ENCODE measurements at regions not wholly inside any gene's neighbourhood (a gene's known extent, or its start where the extent isn't known, plus 50 kb on each side); places are given as distances from the start of the nearest gene placed in this dataset.

DNA sequence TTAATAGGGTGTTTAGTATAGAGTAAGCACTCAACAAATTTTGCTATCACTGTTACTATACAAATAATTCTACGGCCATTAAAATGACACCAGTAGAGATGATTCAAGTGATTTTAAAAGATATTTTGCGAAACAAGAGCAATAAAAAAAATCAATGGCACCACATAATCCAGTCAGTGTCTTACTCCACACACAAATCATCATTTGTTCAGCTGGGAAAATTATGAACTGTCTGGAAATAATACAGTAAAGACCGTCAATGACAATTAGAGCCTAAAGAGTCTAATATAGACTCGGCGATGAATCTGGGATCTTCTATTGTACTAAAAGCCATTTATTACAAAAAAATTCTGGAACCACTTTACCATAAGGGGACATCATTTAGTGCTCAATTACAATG is 270.5 kb downstream of the ARRDC4 start:
- no peak overlapping the region for H2AFZ ChIP-seq (ENCODE audit: low read depth, low read length)
- no peaks in the 10 kb centered on the region for H4K20me1 ChIP-seq (ENCODE audit: insufficient read depth, low read length)
- H3K4me1 ChIP-seq (ENCODE audit: low read length) = no peaks in the 10 kb centered on the region
- H3K27ac ChIP-seq (ENCODE audit: low read length) = no peak overlapping the region
- TF ChIP-seq CTCF (IDR thresholded peaks at IDR 0.05; ENCODE audit: low read depth, low read length) = no peak
- TF ChIP-seq EZH2phosphoT487 (IDR thresholded peaks at IDR 0.05; ENCODE audit: low read depth) = no peak
- no peak overlapping the region for H3K4me3 ChIP-seq (ENCODE audit: low read length)
- H3K9me3 ChIP-seq (ENCODE audit: insufficient read depth, low read length) = no peaks in the 10 kb centered on the region
- H3K36me3 ChIP-seq (replicated peaks; ENCODE audit: low read depth, low read length) = no peaks in the 10 kb centered on the region
- no peaks in the 10 kb centered on the region for H3K79me2 ChIP-seq (ENCODE audit: low read length)
- no peak overlapping the region for H3K9ac ChIP-seq (ENCODE audit: low read length)
- H3K4me2 ChIP-seq (ENCODE audit: low read length) = no peak overlapping the region
- no peaks in the 10 kb centered on the region for H3K27me3 ChIP-seq (ENCODE audit: low read depth, low read length)

- no peaks in the 10 kb centered on the region for H3K79me2 ChIP-seq (ENCODE audit: low read length)
- H3K4me2 ChIP-seq (ENCODE audit: low read length) = no peak overlapping the region
- H3K9ac ChIP-seq (ENCODE audit: low read length) = no peak overlapping the region
- H4K20me1 ChIP-seq (ENCODE audit: insufficient read depth, low read length) = no peaks in the 10 kb centered on the region
- no peak overlapping the region for H3K4me3 ChIP-seq (ENCODE audit: low read length)
- H3K4me1 ChIP-seq (ENCODE audit: low read length) = no peaks in the 10 kb centered on the region
- no peaks in the 10 kb centered on the region for H3K9me3 ChIP-seq (ENCODE audit: insufficient read depth, low read length)
- H3K27me3 ChIP-seq (ENCODE audit: low read depth, low read length) = no peaks in the 10 kb centered on the region
- no peak overlapping the region for H2AFZ ChIP-seq (ENCODE audit: low read depth, low read length)
- H3K36me3 ChIP-seq (replicated peaks; ENCODE audit: low read depth, low read length) = no peaks in the 10 kb centered on the region
- H3K27ac ChIP-seq (ENCODE audit: low read length) = no peak overlapping the region
- TF ChIP-seq EZH2phosphoT487 (IDR thresholded peaks at IDR 0.05; ENCODE audit: low read depth) (no peak), CTCF (IDR thresholded peaks at IDR 0.05; ENCODE audit: low read depth, low read length) (no peak)
Observed at GRCh38 chr15:98231696-98232440, 271.4 kb downstream of the ARRDC4 start.

DNA sequence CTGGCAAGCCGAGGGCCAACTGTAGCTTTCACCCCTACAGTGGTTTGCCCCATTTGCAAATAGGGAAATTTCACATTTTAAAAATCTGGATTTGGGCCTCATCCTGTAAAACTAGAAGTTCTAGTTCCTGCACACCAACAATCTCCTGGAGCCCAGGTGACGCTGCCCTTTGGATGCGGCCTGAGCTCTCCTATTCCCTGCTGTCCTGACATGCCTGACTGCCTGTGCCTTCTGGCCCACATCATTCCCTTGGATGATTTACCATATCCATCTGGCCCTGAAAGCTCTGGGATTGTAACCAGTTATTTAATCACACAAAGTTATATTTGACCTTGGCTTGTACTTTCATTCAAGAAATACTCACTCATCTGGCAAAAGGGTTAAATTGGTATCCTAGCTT is 272.3 kb downstream of the ARRDC4 start:
- no peak overlapping the region for H2AFZ ChIP-seq (ENCODE audit: low read depth, low read length)
- H4K20me1 ChIP-seq (ENCODE audit: insufficient read depth, low read length) = no peaks in the 10 kb centered on the region
- H3K27me3 ChIP-seq (ENCODE audit: low read depth, low read length) = no peaks in the 10 kb centered on the region
- no peak overlapping the region for H3K4me3 ChIP-seq (ENCODE audit: low read length)
- no peak overlapping the region for H3K9ac ChIP-seq (ENCODE audit: low read length)
- H3K79me2 ChIP-seq (ENCODE audit: low read length) = no peaks in the 10 kb centered on the region
- no peaks in the 10 kb centered on the region for H3K36me3 ChIP-seq (replicated peaks; ENCODE audit: low read depth, low read length)
- no peak for TF ChIP-seq CTCF (IDR thresholded peaks at IDR 0.05; ENCODE audit: low read depth, low read length)
- TF ChIP-seq EZH2phosphoT487 (IDR thresholded peaks at IDR 0.05; ENCODE audit: low read depth) = no peak
- no peak overlapping the region for H3K4me2 ChIP-seq (ENCODE audit: low read length)
- no peaks in the 10 kb centered on the region for H3K9me3 ChIP-seq (ENCODE audit: insufficient read depth, low read length)
- H3K27ac ChIP-seq (ENCODE audit: low read length) = no peak overlapping the region
- no peaks in the 10 kb centered on the region for H3K4me1 ChIP-seq (ENCODE audit: low read length)

GRCh38 chr15:98233873-98234272 is 273.4 kb downstream of the ARRDC4 start:
- TF ChIP-seq EZH2phosphoT487 (IDR thresholded peaks at IDR 0.05; ENCODE audit: low read depth) (no peak), CTCF (IDR thresholded peaks at IDR 0.05; ENCODE audit: low read depth, low read length) (no peak)
- no peaks in the 10 kb centered on the region for H3K27me3 ChIP-seq (ENCODE audit: low read depth, low read length)

More at GRCh38 chr15:98233873-98234272, 273.4 kb downstream of the ARRDC4 start:
- Histone ChIP-seq H2AFZ (ENCODE audit: low read depth, low read length) (no peak overlapping the region), H3K79me2 (ENCODE audit: low read length) (no peaks in the 10 kb centered on the region), H4K20me1 (ENCODE audit: insufficient read depth, low read length) (no peaks in the 10 kb centered on the region), H3K36me3 (replicated peaks; ENCODE audit: low read depth, low read length) (no peaks in the 10 kb centered on the region), H3K4me2 (ENCODE audit: low read length) (no peak overlapping the region), H3K9me3 (ENCODE audit: insufficient read depth, low read length) (no peaks in the 10 kb centered on the region), H3K4me1 (ENCODE audit: low read length) (no peaks in the 10 kb centered on the region), H3K9ac (ENCODE audit: low read length) (no peak overlapping the region), H3K4me3 (ENCODE audit: low read length) (no peak overlapping the region), H3K27ac (ENCODE audit: low read length) (no peak overlapping the region)

All from OCI-LY3 (cell line).